C4-2B (cell line): ENCODE measurements at regions not wholly inside any gene's neighbourhood (a gene's known extent, or its start where the extent isn't known, plus 50 kb on each side); places are given as distances from the start of the nearest gene placed in this dataset.
"Not testable (repeated sequence)": the region's sequence is repeated elsewhere in the genome, so short reads cannot be mapped to it uniquely, and the experiment has no call there.

ENCODE experiments used
- ZFX ChIP-seq: fragments of 450-650 bp; IDR thresholded peaks from 2 replicates; pipeline ENCODE4 v1.6.1; 2017
- TF ChIP-seq, protein P1 (sequence below): fragments of 450-650 bp; conservative IDR thresholded peaks from 2 replicates; pipeline ENCODE4 v1.5.1; 2017; ENCODE audit warnings: mild to moderate bottlenecking

DNA sequence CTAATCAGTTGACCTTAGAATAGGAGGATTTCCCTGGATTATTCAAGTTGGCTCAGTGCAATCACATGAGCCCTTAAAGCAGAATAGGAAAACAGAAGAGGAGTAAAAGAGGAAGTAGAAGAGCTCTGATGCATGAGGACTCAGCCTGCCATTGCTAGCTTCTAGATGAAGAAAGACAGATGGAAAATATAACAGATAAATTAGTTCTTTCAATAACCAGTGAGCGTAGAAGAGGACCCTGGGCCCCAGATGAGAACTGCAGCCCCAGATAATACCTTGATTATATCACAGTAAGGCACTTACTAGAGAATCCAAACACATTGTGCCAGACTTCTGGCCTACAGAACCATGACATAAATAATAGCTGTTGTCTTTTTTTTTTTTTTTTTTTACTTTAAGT is 314.0 kb downstream of the RAD51AP2 start:
- TF ChIP-seq, protein P1, sequence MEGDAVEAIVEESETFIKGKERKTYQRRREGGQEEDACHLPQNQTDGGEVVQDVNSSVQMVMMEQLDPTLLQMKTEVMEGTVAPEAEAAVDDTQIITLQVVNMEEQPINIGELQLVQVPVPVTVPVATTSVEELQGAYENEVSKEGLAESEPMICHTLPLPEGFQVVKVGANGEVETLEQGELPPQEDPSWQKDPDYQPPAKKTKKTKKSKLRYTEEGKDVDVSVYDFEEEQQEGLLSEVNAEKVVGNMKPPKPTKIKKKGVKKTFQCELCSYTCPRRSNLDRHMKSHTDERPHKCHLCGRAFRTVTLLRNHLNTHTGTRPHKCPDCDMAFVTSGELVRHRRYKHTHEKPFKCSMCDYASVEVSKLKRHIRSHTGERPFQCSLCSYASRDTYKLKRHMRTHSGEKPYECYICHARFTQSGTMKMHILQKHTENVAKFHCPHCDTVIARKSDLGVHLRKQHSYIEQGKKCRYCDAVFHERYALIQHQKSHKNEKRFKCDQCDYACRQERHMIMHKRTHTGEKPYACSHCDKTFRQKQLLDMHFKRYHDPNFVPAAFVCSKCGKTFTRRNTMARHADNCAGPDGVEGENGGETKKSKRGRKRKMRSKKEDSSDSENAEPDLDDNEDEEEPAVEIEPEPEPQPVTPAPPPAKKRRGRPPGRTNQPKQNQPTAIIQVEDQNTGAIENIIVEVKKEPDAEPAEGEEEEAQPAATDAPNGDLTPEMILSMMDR: not testable (repeated sequence)
- not testable (repeated sequence) for TF ChIP-seq ZFX
